A549 (cell line): ENCODE measurements at regions not wholly inside any gene's neighbourhood (a gene's known extent, or its start where the extent isn't known, plus 50 kb on each side); places are given as distances from the start of the nearest gene placed in this dataset.

Experiments used
- BHLHE40 ChIP-seq: IDR thresholded peaks from 2 replicates; pipeline ENCODE4 v1.6.1; 2012; ENCODE audit warnings: low read depth, low read length, inconsistent platforms
- CEBPB ChIP-seq, 2 experiments: fragments of >200 bp in 1 of 2; sonication (Bioruptor Twin) in 1 of 2; formaldehyde crosslinking in 1 of 2; IDR thresholded peaks; 2 replicates each; pipeline ENCODE4 v1.6.1; 2012 to 2016
- CHD4 ChIP-seq: fragments of 200-600 bp; sonication (generic); IDR thresholded peaks from 2 replicates; pipeline ENCODE4 v1.6.1; 2016; ENCODE audit warnings: antibody characterized with exemption, mild to moderate bottlenecking, borderline replicate concordance
- EP300 ChIP-seq, 2 experiments: fragments of >200 bp; sonication (Bioruptor Twin); formaldehyde crosslinking; IDR thresholded peaks; 2 replicates in 1 of 2; 3 replicates in 1 of 2; pipeline ENCODE4 v1.6.1; 2016 to 2017
- MAZ ChIP-seq: fragments of 150-350 bp; IDR thresholded peaks from 2 replicates; pipeline ENCODE4 v1.6.1; 2014; ENCODE audit warnings: antibody characterized with exemption, low read depth, low read length, borderline replicate concordance
- POLR2A ChIP-seq: IDR thresholded peaks from 2 replicates; pipeline ENCODE4 v1.6.1; 2012; ENCODE audit warnings: mild to moderate bottlenecking, low read length
- SMC3 ChIP-seq: fragments of >200 bp; sonication (Bioruptor Twin); formaldehyde crosslinking; IDR thresholded peaks from 3 replicates; pipeline ENCODE4 v1.6.1; 2018; ENCODE audit warnings: inconsistent platforms
- TF ChIP-seq, protein P1 (sequence below): fragments of 450-650 bp; IDR thresholded peaks from 2 replicates; pipeline ENCODE4 v1.6.1; 2014; ENCODE audit warnings: antibody characterized with exemption
- TF ChIP-seq, protein P2 (sequence below): fragments of >200 bp; sonication (Bioruptor Twin); formaldehyde crosslinking; IDR thresholded peaks from 3 replicates; pipeline ENCODE4 v1.5.1; 2016

DNA sequence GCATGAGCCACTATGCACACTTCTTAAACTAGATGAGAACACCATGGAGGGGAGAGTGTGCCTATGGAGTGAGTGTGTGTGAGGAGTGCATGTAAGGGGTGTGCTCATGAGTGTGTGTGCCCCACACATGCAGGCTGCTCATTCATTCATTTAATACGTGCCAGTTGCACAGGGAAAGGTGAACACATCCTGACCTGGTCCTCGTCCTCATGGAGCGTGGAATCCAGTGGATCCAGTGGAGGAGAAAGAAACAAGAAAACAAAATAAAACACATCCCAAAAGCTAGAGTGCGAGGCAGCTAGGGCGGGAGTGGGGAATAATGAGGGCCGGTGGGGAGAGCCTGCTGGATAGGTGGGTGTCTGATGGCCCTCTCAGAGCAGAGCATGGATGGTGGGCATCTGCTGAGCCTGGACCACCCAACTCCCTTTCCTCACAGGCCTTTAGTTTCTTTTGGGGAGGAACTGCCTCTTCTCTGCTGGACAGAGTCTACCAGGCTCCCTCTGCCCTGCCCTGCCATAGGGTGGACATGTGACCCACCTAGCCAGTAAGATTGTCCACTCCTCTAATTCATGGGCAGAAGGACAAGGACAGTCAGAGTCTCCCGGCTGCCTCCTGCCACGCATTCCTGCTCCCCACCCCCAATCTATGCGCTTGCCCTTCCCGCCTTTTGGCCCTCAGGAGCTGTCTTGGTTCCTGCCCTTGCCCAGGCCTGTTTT lies 204.3 kb downstream of the RAB11FIP4 start:
- TF ChIP-seq CHD4, result no peak
- TF ChIP-seq, protein P1, sequence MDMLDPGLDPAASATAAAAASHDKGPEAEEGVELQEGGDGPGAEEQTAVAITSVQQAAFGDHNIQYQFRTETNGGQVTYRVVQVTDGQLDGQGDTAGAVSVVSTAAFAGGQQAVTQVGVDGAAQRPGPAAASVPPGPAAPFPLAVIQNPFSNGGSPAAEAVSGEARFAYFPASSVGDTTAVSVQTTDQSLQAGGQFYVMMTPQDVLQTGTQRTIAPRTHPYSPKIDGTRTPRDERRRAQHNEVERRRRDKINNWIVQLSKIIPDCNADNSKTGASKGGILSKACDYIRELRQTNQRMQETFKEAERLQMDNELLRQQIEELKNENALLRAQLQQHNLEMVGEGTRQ, result peak; percentile 45
- TF ChIP-seq BHLHE40, result no peak
- TF ChIP-seq POLR2A, result no peak
- TF ChIP-seq EP300 (IDR thresholded peaks at IDR 0.05), result no peak
- TF ChIP-seq, protein P2, sequence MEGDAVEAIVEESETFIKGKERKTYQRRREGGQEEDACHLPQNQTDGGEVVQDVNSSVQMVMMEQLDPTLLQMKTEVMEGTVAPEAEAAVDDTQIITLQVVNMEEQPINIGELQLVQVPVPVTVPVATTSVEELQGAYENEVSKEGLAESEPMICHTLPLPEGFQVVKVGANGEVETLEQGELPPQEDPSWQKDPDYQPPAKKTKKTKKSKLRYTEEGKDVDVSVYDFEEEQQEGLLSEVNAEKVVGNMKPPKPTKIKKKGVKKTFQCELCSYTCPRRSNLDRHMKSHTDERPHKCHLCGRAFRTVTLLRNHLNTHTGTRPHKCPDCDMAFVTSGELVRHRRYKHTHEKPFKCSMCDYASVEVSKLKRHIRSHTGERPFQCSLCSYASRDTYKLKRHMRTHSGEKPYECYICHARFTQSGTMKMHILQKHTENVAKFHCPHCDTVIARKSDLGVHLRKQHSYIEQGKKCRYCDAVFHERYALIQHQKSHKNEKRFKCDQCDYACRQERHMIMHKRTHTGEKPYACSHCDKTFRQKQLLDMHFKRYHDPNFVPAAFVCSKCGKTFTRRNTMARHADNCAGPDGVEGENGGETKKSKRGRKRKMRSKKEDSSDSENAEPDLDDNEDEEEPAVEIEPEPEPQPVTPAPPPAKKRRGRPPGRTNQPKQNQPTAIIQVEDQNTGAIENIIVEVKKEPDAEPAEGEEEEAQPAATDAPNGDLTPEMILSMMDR, result no peak
- no peak for TF ChIP-seq SMC3
- TF ChIP-seq MAZ, result no peak
- no peak for TF ChIP-seq CEBPB (IDR thresholded peaks at IDR 0.05)
